ENCODE measurements at regions not wholly inside any gene's neighbourhood (a gene's known extent, or its start where the extent isn't known, plus 50 kb on each side); places are given as distances from the start of the nearest gene placed in this dataset.

DNA sequence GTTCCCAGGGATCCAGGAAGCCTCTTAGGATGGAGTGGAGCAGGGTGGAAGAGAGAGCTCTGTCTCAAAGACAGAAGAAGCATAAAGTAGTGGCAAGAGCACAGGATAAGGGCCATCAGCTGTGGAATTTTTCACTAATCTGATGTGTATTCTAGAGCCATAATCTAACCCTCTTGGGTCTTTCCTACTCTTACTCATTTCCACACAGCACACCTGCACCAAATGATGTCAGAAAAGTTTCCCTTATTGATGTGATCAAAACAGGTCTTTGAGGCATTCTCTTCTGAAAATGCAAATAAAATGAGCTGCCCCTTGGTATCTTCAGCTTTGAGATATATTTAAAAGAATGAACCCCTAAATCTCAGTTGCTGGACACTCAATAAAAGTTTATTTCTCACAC is 415.1 kb upstream of the CHST9 start:
- TF ChIP-seq PPARA (CRISPR knock-in tag; IDR thresholded peaks at IDR 0.05; ENCODE audit: borderline replicate concordance), result no peak
- TF ChIP-seq, protein P1, sequence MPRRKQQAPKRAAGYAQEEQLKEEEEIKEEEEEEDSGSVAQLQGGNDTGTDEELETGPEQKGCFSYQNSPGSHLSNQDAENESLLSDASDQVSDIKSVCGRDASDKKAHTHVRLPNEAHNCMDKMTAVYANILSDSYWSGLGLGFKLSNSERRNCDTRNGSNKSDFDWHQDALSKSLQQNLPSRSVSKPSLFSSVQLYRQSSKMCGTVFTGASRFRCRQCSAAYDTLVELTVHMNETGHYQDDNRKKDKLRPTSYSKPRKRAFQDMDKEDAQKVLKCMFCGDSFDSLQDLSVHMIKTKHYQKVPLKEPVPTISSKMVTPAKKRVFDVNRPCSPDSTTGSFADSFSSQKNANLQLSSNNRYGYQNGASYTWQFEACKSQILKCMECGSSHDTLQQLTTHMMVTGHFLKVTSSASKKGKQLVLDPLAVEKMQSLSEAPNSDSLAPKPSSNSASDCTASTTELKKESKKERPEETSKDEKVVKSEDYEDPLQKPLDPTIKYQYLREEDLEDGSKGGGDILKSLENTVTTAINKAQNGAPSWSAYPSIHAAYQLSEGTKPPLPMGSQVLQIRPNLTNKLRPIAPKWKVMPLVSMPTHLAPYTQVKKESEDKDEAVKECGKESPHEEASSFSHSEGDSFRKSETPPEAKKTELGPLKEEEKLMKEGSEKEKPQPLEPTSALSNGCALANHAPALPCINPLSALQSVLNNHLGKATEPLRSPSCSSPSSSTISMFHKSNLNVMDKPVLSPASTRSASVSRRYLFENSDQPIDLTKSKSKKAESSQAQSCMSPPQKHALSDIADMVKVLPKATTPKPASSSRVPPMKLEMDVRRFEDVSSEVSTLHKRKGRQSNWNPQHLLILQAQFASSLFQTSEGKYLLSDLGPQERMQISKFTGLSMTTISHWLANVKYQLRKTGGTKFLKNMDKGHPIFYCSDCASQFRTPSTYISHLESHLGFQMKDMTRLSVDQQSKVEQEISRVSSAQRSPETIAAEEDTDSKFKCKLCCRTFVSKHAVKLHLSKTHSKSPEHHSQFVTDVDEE (CRISPR knock-in tag; IDR thresholded peaks at IDR 0.05), result no peak
- no peak for TF ChIP-seq ISL1 (CRISPR knock-in tag; IDR thresholded peaks at IDR 0.05)
- TF ChIP-seq OSR1 (CRISPR knock-in tag; IDR thresholded peaks at IDR 0.05), result no peak
- no peak for TF ChIP-seq CSDC2 (CRISPR knock-in tag; IDR thresholded peaks at IDR 0.05)
- TF ChIP-seq, protein P2, sequence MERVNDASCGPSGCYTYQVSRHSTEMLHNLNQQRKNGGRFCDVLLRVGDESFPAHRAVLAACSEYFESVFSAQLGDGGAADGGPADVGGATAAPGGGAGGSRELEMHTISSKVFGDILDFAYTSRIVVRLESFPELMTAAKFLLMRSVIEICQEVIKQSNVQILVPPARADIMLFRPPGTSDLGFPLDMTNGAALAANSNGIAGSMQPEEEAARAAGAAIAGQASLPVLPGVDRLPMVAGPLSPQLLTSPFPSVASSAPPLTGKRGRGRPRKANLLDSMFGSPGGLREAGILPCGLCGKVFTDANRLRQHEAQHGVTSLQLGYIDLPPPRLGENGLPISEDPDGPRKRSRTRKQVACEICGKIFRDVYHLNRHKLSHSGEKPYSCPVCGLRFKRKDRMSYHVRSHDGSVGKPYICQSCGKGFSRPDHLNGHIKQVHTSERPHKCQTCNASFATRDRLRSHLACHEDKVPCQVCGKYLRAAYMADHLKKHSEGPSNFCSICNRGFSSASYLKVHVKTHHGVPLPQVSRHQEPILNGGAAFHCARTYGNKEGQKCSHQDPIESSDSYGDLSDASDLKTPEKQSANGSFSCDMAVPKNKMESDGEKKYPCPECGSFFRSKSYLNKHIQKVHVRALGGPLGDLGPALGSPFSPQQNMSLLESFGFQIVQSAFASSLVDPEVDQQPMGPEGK (CRISPR knock-in tag; IDR thresholded peaks at IDR 0.05; ENCODE audit: borderline replicate concordance), result no peak
- no peak for TF ChIP-seq ZNF565 (CRISPR knock-in tag; conservative IDR thresholded peaks at IDR 0.05; ENCODE audit: low read depth)
- no peak for TF ChIP-seq ZNF8 (CRISPR knock-in tag; IDR thresholded peaks at IDR 0.05)
- no peak for TF ChIP-seq BACH2 (CRISPR knock-in tag; IDR thresholded peaks at IDR 0.05; ENCODE audit: borderline replicate concordance)
- TF ChIP-seq GLIS3 (CRISPR knock-in tag; IDR thresholded peaks at IDR 0.05), result no peak
- TF ChIP-seq, protein P3, sequence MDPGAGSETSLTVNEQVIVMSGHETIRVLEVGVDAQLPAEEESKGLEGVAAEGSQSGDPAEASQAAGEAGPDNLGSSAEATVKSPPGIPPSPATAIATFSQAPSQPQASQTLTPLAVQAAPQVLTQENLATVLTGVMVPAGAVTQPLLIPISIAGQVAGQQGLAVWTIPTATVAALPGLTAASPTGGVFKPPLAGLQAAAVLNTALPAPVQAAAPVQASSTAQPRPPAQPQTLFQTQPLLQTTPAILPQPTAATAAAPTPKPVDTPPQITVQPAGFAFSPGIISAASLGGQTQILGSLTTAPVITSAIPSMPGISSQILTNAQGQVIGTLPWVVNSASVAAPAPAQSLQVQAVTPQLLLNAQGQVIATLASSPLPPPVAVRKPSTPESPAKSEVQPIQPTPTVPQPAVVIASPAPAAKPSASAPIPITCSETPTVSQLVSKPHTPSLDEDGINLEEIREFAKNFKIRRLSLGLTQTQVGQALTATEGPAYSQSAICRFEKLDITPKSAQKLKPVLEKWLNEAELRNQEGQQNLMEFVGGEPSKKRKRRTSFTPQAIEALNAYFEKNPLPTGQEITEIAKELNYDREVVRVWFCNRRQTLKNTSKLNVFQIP (CRISPR knock-in tag; IDR thresholded peaks at IDR 0.05; ENCODE audit: borderline replicate concordance, low read depth), result no peak
- no peak for TF ChIP-seq ZFP3 (CRISPR knock-in tag; IDR thresholded peaks at IDR 0.05)
- ATAC-seq, result no peak

DNA sequence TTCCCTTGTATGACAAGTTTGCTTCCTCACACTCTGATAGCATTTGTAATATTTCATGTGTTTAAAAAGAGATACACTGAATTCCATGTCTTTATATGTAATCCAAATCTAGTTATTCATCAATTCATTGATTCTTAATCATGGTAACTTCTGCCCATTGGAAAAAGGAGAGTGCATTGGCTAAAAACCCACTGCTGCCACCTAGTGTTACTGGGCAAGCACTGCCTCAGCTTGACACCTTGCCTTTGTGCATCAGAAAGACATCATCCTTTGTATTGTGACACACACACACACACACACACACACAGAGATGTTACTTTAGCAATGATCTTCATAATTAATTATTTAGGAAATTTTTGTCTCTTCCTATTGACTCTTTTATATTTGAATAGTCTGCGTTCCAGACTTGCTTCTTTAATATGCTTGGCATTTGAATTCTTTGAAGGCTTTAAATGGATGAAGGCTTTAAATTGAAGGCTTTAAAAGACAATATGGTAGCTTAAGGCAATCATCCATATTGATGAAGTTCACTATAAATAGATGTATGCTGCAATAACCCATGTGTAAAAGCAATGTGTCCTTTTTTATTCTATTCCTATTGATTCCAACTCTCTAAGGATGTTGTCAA is 414.2 kb upstream of the CHST9 start:
- ATAC-seq, result peak; percentile 80

DNA sequence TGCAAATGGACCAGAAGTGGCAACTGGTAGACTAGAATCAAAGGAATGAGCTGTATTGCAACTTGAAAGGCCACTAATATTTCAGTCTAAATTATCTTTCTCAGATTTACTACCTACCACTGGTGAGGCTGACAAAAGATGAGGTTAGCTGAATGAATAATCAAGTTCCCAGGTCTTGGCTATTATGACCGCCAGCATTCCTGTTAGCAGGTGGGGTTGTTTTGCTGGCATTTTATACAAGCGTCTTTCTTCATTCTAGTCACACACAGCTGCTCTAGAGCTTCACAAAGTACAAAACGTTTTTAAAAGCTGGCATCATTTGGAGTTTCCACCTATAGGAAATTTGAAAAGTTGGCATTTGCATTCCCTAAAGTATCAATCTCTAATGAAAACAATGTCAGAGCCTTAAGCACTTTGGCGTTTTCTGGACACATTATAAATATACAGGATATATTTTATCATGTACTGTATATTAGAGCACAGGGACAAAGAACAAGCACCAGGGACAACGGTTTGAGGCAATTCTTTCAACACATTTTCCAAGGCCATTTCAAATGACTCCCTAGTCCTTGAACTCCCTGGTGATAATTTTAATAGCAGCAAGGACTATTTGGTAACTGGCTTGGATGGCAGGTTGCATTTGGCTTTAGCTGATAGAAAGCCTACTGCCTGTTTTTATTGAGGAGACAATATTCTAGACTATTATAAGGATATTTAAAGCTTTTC is 410.2 kb upstream of the CHST9 start:
- TF ChIP-seq ISL1 (CRISPR knock-in tag; IDR thresholded peaks at IDR 0.05) (no peak), GLIS3 (CRISPR knock-in tag; IDR thresholded peaks at IDR 0.05) (no peak), ZNF565 (CRISPR knock-in tag; conservative IDR thresholded peaks at IDR 0.05; ENCODE audit: low read depth) (no peak), OSR1 (CRISPR knock-in tag; IDR thresholded peaks at IDR 0.05) (no peak), TOX (CRISPR knock-in tag; IDR thresholded peaks at IDR 0.05; ENCODE audit: borderline replicate concordance) (no peak)
- ATAC-seq, result no peak

More for the DNA sequence above, 414.2 kb upstream of the CHST9 start:
- TF ChIP-seq ZC3H10 (CRISPR knock-in tag; IDR thresholded peaks at IDR 0.05) (no peak), TOX (CRISPR knock-in tag; IDR thresholded peaks at IDR 0.05; ENCODE audit: borderline replicate concordance) (no peak), ARNTL (CRISPR knock-in tag; IDR thresholded peaks at IDR 0.05; ENCODE audit: borderline replicate concordance, low read depth) (no peak), ESRRG (CRISPR knock-in tag; IDR thresholded peaks at IDR 0.05) (no peak), ZNF70 (CRISPR knock-in tag; IDR thresholded peaks at IDR 0.05) (no peak), BACH2 (CRISPR knock-in tag; IDR thresholded peaks at IDR 0.05; ENCODE audit: borderline replicate concordance) (no peak), ZNF8 (CRISPR knock-in tag; IDR thresholded peaks at IDR 0.05) (no peak), CSDC2 (CRISPR knock-in tag; IDR thresholded peaks at IDR 0.05) (no peak), SNAI2 (CRISPR knock-in tag; IDR thresholded peaks at IDR 0.05) (no peak)

DNA sequence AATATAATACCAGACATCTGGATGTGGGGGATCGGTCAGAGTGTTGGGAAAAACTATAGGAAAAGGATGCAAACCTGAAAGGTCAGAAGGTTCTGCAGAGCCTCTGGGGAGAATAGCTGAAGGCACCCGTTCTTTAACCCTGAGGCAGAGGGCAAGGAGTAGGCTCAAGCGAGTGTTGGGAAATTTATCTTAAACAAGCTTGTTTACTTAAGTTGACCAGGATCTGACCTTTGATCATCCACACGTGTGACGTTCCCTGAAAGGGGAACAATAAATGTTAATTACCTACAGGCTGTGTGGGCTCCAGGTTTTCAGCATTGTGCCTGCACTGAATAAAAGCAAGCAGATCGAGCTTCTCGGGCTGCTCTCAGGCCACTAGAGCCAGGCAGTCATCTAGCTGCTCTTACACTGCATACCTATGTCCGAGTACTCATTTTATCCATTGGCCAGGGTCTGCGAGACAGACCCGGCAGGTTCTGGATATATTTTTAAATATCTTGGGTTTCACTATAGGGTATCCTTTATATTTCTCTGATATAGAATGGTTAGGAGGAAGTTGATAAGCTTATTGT is 400.6 kb upstream of the CHST9 start:
- TF ChIP-seq ESRRG (CRISPR knock-in tag; IDR thresholded peaks at IDR 0.05), result no peak
- no peak for ATAC-seq

DNA sequence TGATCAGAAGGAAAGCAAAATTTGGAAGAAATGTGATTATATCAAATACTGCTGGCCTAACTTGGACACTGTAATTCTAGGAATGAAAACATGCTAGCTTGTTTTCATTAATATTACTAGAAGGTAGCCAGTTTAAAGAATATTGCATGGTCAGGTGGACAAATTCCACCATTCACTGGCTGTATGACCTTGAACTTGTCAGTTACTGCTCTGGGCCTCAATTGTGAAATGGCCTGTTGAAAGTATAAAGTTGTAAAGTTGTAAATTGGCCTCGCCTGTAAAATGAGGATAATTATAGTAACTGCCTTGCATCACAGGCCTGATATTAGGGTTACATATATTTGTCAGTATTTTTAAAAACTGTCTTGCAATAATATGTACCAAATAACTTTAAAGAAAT is 398.4 kb upstream of the CHST9 start:
- no peak for ATAC-seq
- TF ChIP-seq ZFP3 (CRISPR knock-in tag; IDR thresholded peaks at IDR 0.05), result no peak
- no peak for TF ChIP-seq SNAI2 (CRISPR knock-in tag; IDR thresholded peaks at IDR 0.05)
